Ectodermal cell (in vitro differentiated cells): ENCODE measurements at regions not wholly inside any gene's neighbourhood (a gene's known extent, or its start where the extent isn't known, plus 50 kb on each side); places are given as distances from the start of the nearest gene placed in this dataset.

Source experiments
- H3K27ac ChIP-seq: 2 replicates; pipeline ENCODE4 v1.7.0; 2013; ENCODE audit warnings: mild to moderate bottlenecking, low read depth, low read length; ENCODE audit not compliant: insufficient read depth, poor library complexity, severe bottlenecking
- H3K27me3 ChIP-seq: 2 replicates; pipeline ENCODE4 v1.7.0; 2013; ENCODE audit warnings: mild to moderate bottlenecking, low read length; ENCODE audit not compliant: insufficient read depth, control insufficient read depth, poor library complexity, severe bottlenecking
- H3K36me3 ChIP-seq: one replicate; pipeline ENCODE4 v1.7.0; 2013; ENCODE audit warnings: low read length; ENCODE audit not compliant: control insufficient read depth, insufficient read depth
- H3K4me1 ChIP-seq: one replicate; pipeline ENCODE4 v1.7.0; 2013; ENCODE audit warnings: low read length; ENCODE audit not compliant: control insufficient read depth, insufficient read depth
- H3K4me3 ChIP-seq: 2 replicates; pipeline ENCODE4 v1.7.0; 2013; ENCODE audit warnings: low read depth, low read length, control low read depth; ENCODE audit not compliant: insufficient read depth
- H3K9me3 ChIP-seq: 2 replicates; pipeline ENCODE4 v1.7.0; 2013; ENCODE audit warnings: mild to moderate bottlenecking, low read length, moderate library complexity; ENCODE audit not compliant: control insufficient read depth
- WGBS, 2 experiments: methylation state at CpG; one replicate each; pipeline ENCODE4 v1.1.7; 2013; ENCODE audit warnings: missing lambda C conversion rate in 2 of 2; 5-methylcytosine and 5-hydroxymethylcytosine counted together

DNA sequence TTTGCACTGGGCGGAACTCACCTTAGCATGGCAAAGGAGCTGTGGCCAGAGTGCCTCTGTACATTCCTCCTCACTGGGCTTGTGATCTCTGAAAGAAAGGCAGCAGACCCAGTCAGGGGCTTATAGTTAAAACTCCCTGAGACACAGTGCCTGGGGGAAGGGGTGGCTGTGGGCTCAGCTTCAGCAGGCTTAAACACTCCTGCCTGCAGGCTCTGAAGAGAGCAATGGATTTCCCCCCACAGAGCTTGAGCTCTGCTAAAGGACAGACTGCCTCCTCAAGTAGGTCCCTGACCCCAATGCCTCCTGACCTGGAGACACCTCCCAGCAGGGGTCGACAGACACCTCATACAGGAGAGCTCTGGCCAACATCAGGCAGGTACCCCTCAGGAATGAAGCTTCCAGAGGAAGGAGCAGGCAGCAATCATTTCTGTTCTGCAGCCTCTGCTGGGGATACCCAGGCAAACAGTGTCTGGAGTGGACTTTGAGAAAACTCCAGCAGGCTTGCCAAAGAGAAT, 327.5 kb upstream of the SLC16A7 start:
- H3K4me1 ChIP-seq = no peaks in the 10 kb centered on the region
- no peak overlapping the region for H3K27ac ChIP-seq
- no peak overlapping the region for H3K4me3 ChIP-seq
- WGBS, 2 experiments = 94 to 95% methylated on average over 2 of the region's 2 CpGs
- no peaks in the 10 kb centered on the region for H3K36me3 ChIP-seq
- H3K9me3 ChIP-seq = no peaks in the 10 kb centered on the region
- H3K27me3 ChIP-seq = no peaks in the 10 kb centered on the region

DNA sequence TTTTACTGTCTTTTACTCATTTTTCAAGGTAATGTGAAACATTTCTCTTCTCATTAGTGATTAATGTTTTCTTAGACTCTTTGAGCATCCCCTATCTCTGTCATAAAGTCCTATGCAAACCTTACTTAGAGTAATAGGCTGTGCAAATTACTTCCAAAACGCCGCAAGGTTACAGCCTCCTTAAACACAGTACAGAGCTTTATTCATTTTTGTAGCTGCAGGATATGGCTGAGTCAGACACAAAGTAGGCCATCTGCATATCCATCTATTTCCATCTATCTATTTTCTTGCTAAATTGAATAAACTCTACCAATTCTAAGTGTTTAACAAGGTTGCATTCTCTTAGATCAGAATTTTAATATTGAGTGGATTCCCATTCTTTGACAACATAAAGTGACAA, 335.6 kb upstream of the SLC16A7 start:
- WGBS, 2 experiments = 75 to 77% methylated on average over 2 of the region's 2 CpGs
- H3K27me3 ChIP-seq = no peaks in the 10 kb centered on the region
- H3K4me1 ChIP-seq = no peaks in the 10 kb centered on the region
- no peak overlapping the region for H3K27ac ChIP-seq
- no peaks in the 10 kb centered on the region for H3K9me3 ChIP-seq
- H3K4me3 ChIP-seq = no peak overlapping the region
- no peaks in the 10 kb centered on the region for H3K36me3 ChIP-seq

DNA sequence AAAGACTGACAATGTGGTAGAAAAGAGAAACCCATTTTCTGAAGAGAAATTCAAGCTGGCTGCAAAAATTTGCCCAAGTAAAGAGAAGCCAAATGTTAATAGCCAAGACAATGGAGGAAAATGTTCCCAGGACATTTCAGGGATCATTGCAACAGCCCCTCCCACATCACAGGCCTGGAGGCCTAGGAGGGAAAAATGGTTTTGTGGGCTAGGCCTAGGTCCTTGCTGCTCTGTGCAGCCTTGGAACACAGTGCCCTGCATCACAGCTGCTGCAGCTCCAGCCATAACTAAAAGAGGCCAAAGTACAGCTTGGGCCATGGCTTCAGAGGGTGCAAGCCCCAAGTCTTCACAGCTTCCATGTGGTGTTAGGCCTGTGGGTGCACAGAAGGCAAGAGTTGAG, 332.4 kb upstream of the LRIG3 start:
- H3K36me3 ChIP-seq = no peaks in the 10 kb centered on the region
- no peak overlapping the region for H3K27ac ChIP-seq
- no peaks in the 10 kb centered on the region for H3K4me1 ChIP-seq
- no peaks in the 10 kb centered on the region for H3K27me3 ChIP-seq
- no peak overlapping the region for H3K4me3 ChIP-seq
- peaks cover 3% of the 10 kb centered on the region for H3K9me3 ChIP-seq

DNA sequence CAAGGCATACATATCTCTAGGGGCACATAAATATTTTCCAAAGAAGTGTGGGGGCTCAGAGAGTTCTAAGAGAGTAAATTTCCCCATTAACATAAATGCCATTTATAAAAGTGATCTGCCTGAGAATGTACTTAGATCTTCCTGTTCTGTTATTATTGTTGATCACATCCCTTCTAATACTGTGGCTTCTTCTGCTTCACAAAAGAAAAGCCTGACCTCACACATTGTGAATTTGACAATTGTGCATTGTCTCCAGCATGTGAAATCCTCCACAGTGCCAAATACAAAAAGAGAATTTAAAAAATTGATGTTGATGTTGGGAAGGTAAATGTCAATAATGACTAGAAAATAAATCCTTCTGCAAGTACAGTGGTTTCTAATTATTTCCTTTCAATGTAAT, 330.5 kb upstream of the LRIG3 start:
- H3K27me3 ChIP-seq = no peaks in the 10 kb centered on the region
- H3K9me3 ChIP-seq = peaks cover 3% of the 10 kb centered on the region
- no peaks in the 10 kb centered on the region for H3K4me1 ChIP-seq
- no peak overlapping the region for H3K27ac ChIP-seq
- H3K4me3 ChIP-seq = no peak overlapping the region
- no peaks in the 10 kb centered on the region for H3K36me3 ChIP-seq

DNA sequence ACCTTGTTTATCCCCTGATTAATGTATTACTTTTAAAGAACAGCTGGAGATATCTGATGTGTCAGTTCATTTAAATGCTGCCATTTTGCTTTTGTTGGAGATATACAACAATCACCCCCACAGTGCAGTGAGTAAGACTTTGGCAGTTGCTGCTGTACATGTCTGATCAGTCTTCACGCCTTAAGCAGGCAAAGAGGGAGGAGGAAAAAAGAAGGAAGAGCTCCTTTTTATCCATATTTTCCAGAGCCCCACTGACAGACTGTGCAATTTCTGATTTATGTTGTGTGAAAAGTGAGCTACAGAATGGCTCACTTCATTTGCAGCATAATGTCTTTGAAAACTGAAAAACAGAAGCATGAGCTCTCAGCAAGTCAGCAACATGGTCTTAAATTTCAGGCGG, 319.7 kb upstream of the LRIG3 start:
- Histone ChIP-seq H3K27me3 (no peaks in the 10 kb centered on the region), H3K36me3 (no peaks in the 10 kb centered on the region), H3K4me3 (no peak overlapping the region), H3K27ac (no peak overlapping the region), H3K4me1 (no peaks in the 10 kb centered on the region), H3K9me3 (no peaks in the 10 kb centered on the region)
- WGBS, 2 experiments = 75 to 100% methylated on average over 1 of the region's 2 CpGs

DNA sequence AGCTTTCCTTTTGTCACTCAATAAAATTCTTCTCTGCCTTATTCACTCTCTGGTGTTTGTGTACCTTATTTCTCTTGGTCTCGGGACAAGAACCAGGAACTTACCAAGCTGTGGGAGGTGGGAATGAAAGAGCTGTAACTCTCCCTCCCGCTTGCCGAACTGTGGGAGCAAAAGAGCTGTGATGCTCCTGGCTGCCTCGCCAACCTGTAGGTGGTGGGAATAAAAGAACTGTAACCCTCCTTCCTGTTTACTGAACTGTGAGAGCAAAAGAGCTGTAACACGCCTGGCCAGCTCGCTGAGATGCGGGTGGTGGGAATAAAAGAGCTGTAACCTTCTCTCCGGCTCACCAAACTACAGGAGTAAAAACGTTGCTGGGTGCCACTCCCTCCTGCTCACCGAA, 314.1 kb upstream of the LRIG3 start:
- H3K27ac ChIP-seq = no peak overlapping the region
- H3K4me1 ChIP-seq = no peaks in the 10 kb centered on the region
- H3K36me3 ChIP-seq = no peaks in the 10 kb centered on the region
- 90 to 91% methylated on average over 10 of the region's 10 CpGs for WGBS, 2 experiments
- no peaks in the 10 kb centered on the region for H3K27me3 ChIP-seq
- H3K9me3 ChIP-seq = no peaks in the 10 kb centered on the region
- H3K4me3 ChIP-seq = no peak overlapping the region

DNA sequence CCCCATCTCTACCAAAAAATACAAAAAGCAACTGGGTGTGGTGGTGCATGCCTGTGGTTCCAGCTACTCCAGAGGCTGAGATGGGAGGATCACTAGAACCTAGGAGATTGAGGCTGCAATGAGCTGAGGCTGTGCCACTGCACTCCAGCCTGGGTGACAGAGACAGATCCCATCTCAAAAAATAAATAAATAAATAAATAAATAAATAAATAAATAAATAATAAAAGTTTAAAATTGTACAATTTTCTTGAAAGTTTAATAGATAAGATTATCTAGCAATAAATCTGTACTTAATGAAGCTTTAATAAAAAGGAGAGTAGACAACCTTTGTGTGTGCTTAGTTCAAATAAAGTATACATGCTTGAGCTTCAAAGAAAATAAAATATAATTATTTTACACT, 310.0 kb upstream of the LRIG3 start:
- Histone ChIP-seq H3K27me3 (no peaks in the 10 kb centered on the region), H3K9me3 (no peaks in the 10 kb centered on the region), H3K36me3 (no peaks in the 10 kb centered on the region), H3K4me3 (no peak overlapping the region), H3K4me1 (no peaks in the 10 kb centered on the region), H3K27ac (no peak overlapping the region)

DNA sequence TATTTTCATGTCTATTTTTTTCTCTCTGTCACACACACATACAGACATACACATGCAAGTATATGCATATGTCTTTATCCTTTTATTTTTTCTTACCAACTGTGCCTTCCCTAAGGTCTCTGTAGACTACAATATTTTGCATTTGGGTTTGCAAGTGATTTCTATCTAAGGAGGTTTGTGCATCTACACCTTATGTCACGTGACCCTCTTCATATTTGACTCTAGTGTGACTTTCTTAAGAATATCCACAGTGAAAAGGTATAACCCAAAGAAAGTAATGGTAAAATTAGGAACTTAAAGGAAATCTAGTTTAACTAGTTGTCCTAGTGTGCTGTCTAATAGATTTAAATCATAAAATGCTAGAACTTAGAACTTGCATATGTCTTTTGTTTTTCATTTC, 298.8 kb upstream of the LRIG3 start:
- no peaks in the 10 kb centered on the region for H3K36me3 ChIP-seq
- H3K27ac ChIP-seq = no peak overlapping the region
- no peaks in the 10 kb centered on the region for H3K9me3 ChIP-seq
- H3K4me1 ChIP-seq = no peaks in the 10 kb centered on the region
- H3K4me3 ChIP-seq = no peak overlapping the region
- 78% methylated on average over 1 of the region's 1 CpG; no CpG with 5 or more reads in 1 of the 2 experiments for WGBS, 2 experiments
- no peaks in the 10 kb centered on the region for H3K27me3 ChIP-seq

DNA sequence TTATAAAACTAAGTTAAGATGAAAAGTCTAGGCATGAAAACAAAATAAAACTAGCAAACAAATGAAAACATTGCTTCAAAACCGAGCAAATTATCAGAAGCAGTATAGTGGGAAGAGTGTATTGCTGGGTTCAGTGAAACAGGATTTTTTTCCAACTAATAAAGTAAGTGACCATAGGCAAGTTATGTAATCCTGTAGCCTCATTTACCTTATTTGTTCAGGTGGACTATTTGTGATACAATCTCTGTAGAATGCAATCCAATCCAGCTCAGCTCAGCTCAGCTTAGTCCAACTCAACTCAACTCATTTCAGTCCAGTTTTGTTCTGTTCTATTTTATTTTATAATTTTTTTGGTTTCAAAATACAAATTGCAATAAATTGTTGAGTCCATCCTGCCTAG, 276.7 kb upstream of the LRIG3 start:
- no peaks in the 10 kb centered on the region for H3K4me1 ChIP-seq
- no peak overlapping the region for H3K4me3 ChIP-seq
- no peaks in the 10 kb centered on the region for H3K27me3 ChIP-seq
- no peaks in the 10 kb centered on the region for H3K9me3 ChIP-seq
- H3K27ac ChIP-seq = no peak overlapping the region
- H3K36me3 ChIP-seq = no peaks in the 10 kb centered on the region
- WGBS, 2 experiments = 89 to 90% methylated on average over 1 of the region's 1 CpG

DNA sequence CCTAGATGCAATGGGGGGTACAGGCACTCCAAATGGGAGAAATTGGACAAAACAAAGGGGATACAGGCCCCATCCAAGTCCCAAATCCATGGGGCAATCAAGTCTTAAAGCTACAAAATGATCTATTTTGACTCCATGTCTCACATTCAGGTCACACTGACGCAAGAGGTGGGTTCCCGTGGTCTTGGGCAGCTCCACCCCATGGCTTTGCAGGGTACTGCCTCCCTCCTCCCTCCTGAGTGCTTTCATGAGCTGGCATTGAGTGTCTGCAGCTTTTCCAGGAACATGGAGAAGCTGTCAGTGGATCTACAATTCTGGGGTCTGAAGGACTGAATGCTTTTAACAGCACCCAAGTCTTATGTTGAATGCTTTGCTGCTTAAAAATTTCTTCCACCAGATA, 274.5 kb upstream of the LRIG3 start:
- Histone ChIP-seq H3K27me3 (no peaks in the 10 kb centered on the region), H3K9me3 (no peaks in the 10 kb centered on the region), H3K27ac (no peak overlapping the region), H3K36me3 (no peaks in the 10 kb centered on the region), H3K4me1 (no peaks in the 10 kb centered on the region), H3K4me3 (no peak overlapping the region)
- WGBS, 2 experiments = 84 to 85% methylated on average over 2 of the region's 2 CpGs

DNA sequence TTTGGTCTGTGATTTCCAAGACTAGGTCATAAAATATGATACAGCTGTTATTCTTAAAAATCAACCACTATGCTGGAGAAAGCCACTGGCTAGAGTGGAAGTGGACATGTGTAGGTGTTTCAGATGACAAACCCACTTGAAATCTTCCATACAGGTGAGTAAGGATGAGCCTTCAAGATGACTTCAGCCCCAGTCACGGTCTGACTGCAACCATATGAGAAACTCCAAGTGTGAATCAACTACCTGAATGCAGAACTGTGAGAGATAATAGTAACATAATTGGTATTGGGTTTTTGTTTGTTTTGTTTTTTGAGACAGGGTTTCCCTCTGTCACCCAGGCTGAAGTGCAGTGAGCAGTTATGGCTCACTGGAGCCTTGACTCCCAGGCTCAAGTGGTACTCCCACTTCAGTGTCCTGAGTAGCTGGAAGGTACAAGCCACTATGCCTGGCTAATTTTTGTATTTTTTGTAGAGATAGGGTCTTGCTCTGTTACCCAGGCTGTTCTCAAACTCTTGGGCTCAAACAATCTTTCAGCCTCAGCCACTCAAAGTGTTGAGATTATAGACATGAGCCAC, 273.3 kb upstream of the LRIG3 start:
- Histone ChIP-seq H3K27ac (no peak overlapping the region), H3K4me3 (no peak overlapping the region), H3K4me1 (no peaks in the 10 kb centered on the region), H3K27me3 (no peaks in the 10 kb centered on the region), H3K36me3 (no peaks in the 10 kb centered on the region), H3K9me3 (no peaks in the 10 kb centered on the region)
- 92 to 100% methylated on average over 1 of the region's 1 CpG for WGBS, 2 experiments
